Neural progenitor cell (in vitro differentiated cells): ENCODE measurements at regions not wholly inside any gene's neighbourhood (a gene's known extent, or its start where the extent isn't known, plus 50 kb on each side); places are given as distances from the start of the nearest gene placed in this dataset.

ENCODE experiments used
- DNase-seq: peaks from one replicate; pipeline ENCODE4 v3.0.0-alpha.2; 2016; ENCODE audit warnings: low spot score
- H2AFZ ChIP-seq: fragments of 200-600 bp; sonication (generic); replicated peaks from 2 replicates; pipeline ENCODE4 v1.6.1; 2016; ENCODE audit warnings: antibody characterized with exemption
- H3F3A ChIP-seq: fragments of 200-600 bp; sonication (generic); 2 replicates; pipeline ENCODE4 v1.6.1; 2016; ENCODE audit warnings: antibody characterized with exemption, low read depth
- H3K27ac ChIP-seq: fragments of 200-600 bp; sonication (generic); 2 replicates; pipeline ENCODE4 v1.5.1; 2016; ENCODE audit warnings: mild to moderate bottlenecking
- H3K27me3 ChIP-seq: fragments of 200-600 bp; sonication (generic); 2 replicates; pipeline ENCODE4 v1.6.1; 2016; ENCODE audit warnings: mild to moderate bottlenecking, moderate library complexity
- H3K36me3 ChIP-seq: fragments of 200-600 bp; sonication (generic); 2 replicates; pipeline ENCODE4 v1.5.1; 2016
- H3K4me1 ChIP-seq: fragments of 200-600 bp; sonication (generic); 2 replicates; pipeline ENCODE4 v1.6.1; 2016; ENCODE audit warnings: mixed run types
- H3K4me2 ChIP-seq: fragments of 200-600 bp; sonication (generic); 2 replicates; pipeline ENCODE4 v1.6.1; 2016
- H3K4me3 ChIP-seq: fragments of 200-600 bp; sonication (generic); 2 replicates; pipeline ENCODE4 v1.5.1; 2016
- H3K79me2 ChIP-seq: fragments of 200-600 bp; sonication (generic); 2 replicates; pipeline ENCODE4 v1.6.1; 2016; ENCODE audit warnings: low read depth
- H3K9ac ChIP-seq: fragments of 200-600 bp; sonication (generic); 2 replicates; pipeline ENCODE4 v1.6.1; 2016
- H3K9me3 ChIP-seq: fragments of 200-600 bp; sonication (generic); 2 replicates; pipeline ENCODE4 v1.5.1; 2016; ENCODE audit warnings: low read depth
- H4K20me1 ChIP-seq: fragments of 200-600 bp; sonication (generic); 2 replicates; pipeline ENCODE4 v1.6.1; 2016; ENCODE audit warnings: low read depth
- H3K27ac Mint-ChIP-seq: 3 replicates; pipeline ENCODE4 v1.8.0; 2021; ENCODE audit warnings: mixed read lengths
- H3K27me3 Mint-ChIP-seq: 2 replicates; pipeline ENCODE4 v1.8.0; 2022; ENCODE audit warnings: low read depth, mild to moderate bottlenecking, inconsistent platforms, moderate library complexity, mixed read lengths; ENCODE audit not compliant: insufficient read depth
- H3K36me3 Mint-ChIP-seq: 3 replicates; pipeline ENCODE4 v1.8.0; 2021; ENCODE audit warnings: mixed read lengths
- H3K4me1 Mint-ChIP-seq: 3 replicates; pipeline ENCODE4 v1.8.0; 2021; ENCODE audit warnings: mixed read lengths
- H3K4me3 Mint-ChIP-seq: 3 replicates; pipeline ENCODE4 v1.8.0; 2021; ENCODE audit warnings: mild to moderate bottlenecking, moderate library complexity, mixed read lengths
- H3K9me3 Mint-ChIP-seq: 3 replicates; pipeline ENCODE4 v1.8.0; 2020; ENCODE audit warnings: mixed read lengths
- CTCF ChIP-seq: fragments of 200-600 bp; sonication (generic); IDR thresholded peaks from 2 replicates; pipeline ENCODE4 v1.5.1; 2017; ENCODE audit warnings: antibody characterized with exemption, mild to moderate bottlenecking
- EZH2 ChIP-seq: fragments of 200-600 bp; sonication (generic); IDR thresholded peaks from 2 replicates; pipeline ENCODE4 v1.6.1; 2017; ENCODE audit warnings: antibody characterized with exemption, mild to moderate bottlenecking, moderate library complexity
- EZH2phosphoT487 ChIP-seq: fragments of 200-600 bp; sonication (generic); IDR thresholded peaks from 2 replicates; pipeline ENCODE4 v1.6.1; 2017; ENCODE audit warnings: antibody characterized with exemption

- Mint-ChIP-seq H3K4me3 (no peak overlapping the region), H3K4me1 (peaks cover 33% of the 10 kb centered on the region), H3K9me3 (no peaks in the 10 kb centered on the region), H3K27me3 (peaks cover 2% of the 10 kb centered on the region), H3K27ac (no peak overlapping the region), H3K36me3 (no peaks in the 10 kb centered on the region)
- no peaks in the 10 kb centered on the region for H4K20me1 ChIP-seq
- H3K4me2 ChIP-seq: no peak overlapping the region
- no peaks in the 10 kb centered on the region for H3K79me2 ChIP-seq
- TF ChIP-seq CTCF (no peak), EZH2phosphoT487 (no peak), EZH2 (no peak)
- no peak overlapping the region for H2AFZ ChIP-seq
- no peak overlapping the region for H3K27ac ChIP-seq
- H3F3A ChIP-seq: no peaks in the 10 kb centered on the region
- no peak overlapping the region for H3K4me3 ChIP-seq
- DNase-seq: no peak
- H3K9me3 ChIP-seq: no peaks in the 10 kb centered on the region
- H3K27me3 ChIP-seq: no peaks in the 10 kb centered on the region
- no peak overlapping the region for H3K9ac ChIP-seq
- H3K36me3 ChIP-seq: no peaks in the 10 kb centered on the region
- H3K4me1 ChIP-seq: peaks cover 9% of the 10 kb centered on the region
Measured at GRCh38 chr22:27004434-27004833, 347.0 kb downstream of the MIAT start.

- H3F3A ChIP-seq: no peaks in the 10 kb centered on the region
- no peak overlapping the region for H3K4me2 ChIP-seq
- TF ChIP-seq EZH2phosphoT487 (no peak), CTCF (no peak), EZH2 (no peak)
- Mint-ChIP-seq H3K27me3 (no peaks in the 10 kb centered on the region), H3K4me3 (no peak overlapping the region), H3K36me3 (no peaks in the 10 kb centered on the region), H3K4me1 (peaks cover 11% of the 10 kb centered on the region), H3K9me3 (no peaks in the 10 kb centered on the region), H3K27ac (no peak overlapping the region)
- no peak overlapping the region for H2AFZ ChIP-seq
- H3K27ac ChIP-seq: no peak overlapping the region
- H3K4me3 ChIP-seq: no peak overlapping the region
- H3K36me3 ChIP-seq: no peaks in the 10 kb centered on the region
- H3K79me2 ChIP-seq: no peaks in the 10 kb centered on the region
- no peaks in the 10 kb centered on the region for H3K27me3 ChIP-seq
- no peaks in the 10 kb centered on the region for H3K4me1 ChIP-seq
- no peaks in the 10 kb centered on the region for H4K20me1 ChIP-seq
- DNase-seq: no peak
- H3K9ac ChIP-seq: no peak overlapping the region
- H3K9me3 ChIP-seq: no peaks in the 10 kb centered on the region
Measured at GRCh38 chr22:27008454-27008853, 351.1 kb downstream of the MIAT start.

GRCh38 chr22:27011133-27011532, 353.7 kb downstream of the MIAT start:
- Histone ChIP-seq H3K27me3 (no peaks in the 10 kb centered on the region), H3K27ac (no peak overlapping the region), H3K4me3 (no peak overlapping the region), H4K20me1 (no peaks in the 10 kb centered on the region), H3K9me3 (no peaks in the 10 kb centered on the region), H3F3A (no peaks in the 10 kb centered on the region), H3K79me2 (no peaks in the 10 kb centered on the region), H3K4me1 (no peaks in the 10 kb centered on the region), H3K4me2 (no peak overlapping the region), H3K9ac (no peak overlapping the region), H3K36me3 (no peaks in the 10 kb centered on the region), H2AFZ (no peak overlapping the region)
- no peak overlapping the region for H3K4me3 Mint-ChIP-seq
- no peak overlapping the region for H3K27ac Mint-ChIP-seq
- no peak for DNase-seq
- no peak for TF ChIP-seq EZH2phosphoT487
- no peak for TF ChIP-seq EZH2
- TF ChIP-seq CTCF: no peak
- no peaks in the 10 kb centered on the region for H3K36me3 Mint-ChIP-seq
- no peaks in the 10 kb centered on the region for H3K4me1 Mint-ChIP-seq
- H3K27me3 Mint-ChIP-seq: no peaks in the 10 kb centered on the region
- H3K9me3 Mint-ChIP-seq: no peaks in the 10 kb centered on the region

- Histone ChIP-seq H3K4me3 (no peak overlapping the region), H3K4me2 (no peak overlapping the region), H3K4me1 (no peaks in the 10 kb centered on the region), H3K9me3 (no peaks in the 10 kb centered on the region), H3K27ac (no peak overlapping the region), H3K79me2 (no peaks in the 10 kb centered on the region), H3K36me3 (no peaks in the 10 kb centered on the region), H4K20me1 (no peaks in the 10 kb centered on the region), H2AFZ (no peak overlapping the region), H3F3A (no peaks in the 10 kb centered on the region), H3K27me3 (no peaks in the 10 kb centered on the region), H3K9ac (no peak overlapping the region)
- Mint-ChIP-seq H3K27me3 (no peaks in the 10 kb centered on the region), H3K9me3 (no peaks in the 10 kb centered on the region), H3K4me1 (no peaks in the 10 kb centered on the region), H3K27ac (no peak overlapping the region), H3K36me3 (no peaks in the 10 kb centered on the region), H3K4me3 (no peak overlapping the region)
- no peak for TF ChIP-seq CTCF
- no peak for DNase-seq
Measured at GRCh38 chr22:27011717-27012116, 354.3 kb downstream of the MIAT start.
